ENCODE measurements at regions not wholly inside any gene's neighbourhood (a gene's known extent, or its start where the extent isn't known, plus 50 kb on each side); places are given as distances from the start of the nearest gene placed in this dataset.
"Not testable (repeated sequence)": the region's sequence is repeated elsewhere in the genome, so short reads cannot be mapped to it uniquely, and the experiment has no call there.

DNA sequence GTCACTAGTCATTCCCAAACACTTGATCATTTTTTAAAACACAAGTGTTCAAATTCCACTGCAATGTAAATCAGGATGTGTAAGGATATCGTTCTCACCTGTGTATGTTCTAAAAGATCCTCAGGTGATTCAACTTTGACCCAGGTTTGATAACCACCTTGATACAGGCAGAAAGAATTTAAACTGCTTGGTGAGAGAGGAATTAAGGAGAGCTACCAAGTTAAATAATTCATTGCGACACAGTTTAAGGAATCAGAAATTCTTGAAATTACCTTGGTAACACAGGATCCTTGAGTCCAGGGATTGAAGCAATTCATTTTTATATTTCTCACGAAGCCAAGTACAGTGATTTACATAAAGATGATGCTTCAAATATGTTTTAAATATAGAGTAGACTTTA is 80.7 kb upstream of the EHBP1 start:
- H3K36me3 ChIP-seq (ENCODE audit: control insufficient read depth in 2 of 2, extremely low read depth in 1 of 2, insufficient read depth in 2 of 2, low read length in 2 of 2), result no peaks in the 10 kb centered on the region
- ChIA-PET POLR2A (no interaction called here), CTCF (no interaction called here)
- no peak overlapping the region for H3K4me2 ChIP-seq (ENCODE audit: insufficient read depth, low read length)
- H3K27me3 ChIP-seq (ENCODE audit: control insufficient read depth in 2 of 2, insufficient read depth in 2 of 2, low read length in 2 of 2), result no peaks in the 10 kb centered on the region
- intact Hi-C loops (cut with micrococcal nuclease) (no loop called here), dilution Hi-C loops (cut with MboI; ENCODE audit: extremely low pct_ligation_motif_present, low sequenced_read_pairs) (no loop called here)
- BruUV-seq (replicated peaks), result no TSS peak
- no peak for FAIRE-seq
- no peak overlapping the region for H3K9ac ChIP-seq (replicated peaks; ENCODE audit: extremely low read depth, insufficient read depth, low read length)
- TF ChIP-seq JUN (IDR thresholded peaks at IDR 0.05; ENCODE audit: borderline replicate concordance, insufficient read depth, insufficient read length, low read depth) (no peak), POLR2A (IDR thresholded peaks at IDR 0.05; ENCODE audit: low read depth, low read length) (no peak), EZH2 (IDR thresholded peaks at IDR 0.05; ENCODE audit: borderline replicate concordance, low read depth, low read length, severe bottlenecking) (no peak), FOS (IDR thresholded peaks at IDR 0.05; ENCODE audit: borderline replicate concordance, insufficient read depth, low read length) (no peak), POLR2AphosphoS5 (IDR thresholded peaks at IDR 0.05; ENCODE audit: insufficient read depth, low read depth, low read length) (no peak), MYC (IDR thresholded peaks at IDR 0.05; ENCODE audit: low read depth, low read length) (no peak), GATA2 (IDR thresholded peaks at IDR 0.05; ENCODE audit: insufficient read depth, insufficient read length, low read depth, low read length) (no peak)
- TF ChIP-seq, protein P1, sequence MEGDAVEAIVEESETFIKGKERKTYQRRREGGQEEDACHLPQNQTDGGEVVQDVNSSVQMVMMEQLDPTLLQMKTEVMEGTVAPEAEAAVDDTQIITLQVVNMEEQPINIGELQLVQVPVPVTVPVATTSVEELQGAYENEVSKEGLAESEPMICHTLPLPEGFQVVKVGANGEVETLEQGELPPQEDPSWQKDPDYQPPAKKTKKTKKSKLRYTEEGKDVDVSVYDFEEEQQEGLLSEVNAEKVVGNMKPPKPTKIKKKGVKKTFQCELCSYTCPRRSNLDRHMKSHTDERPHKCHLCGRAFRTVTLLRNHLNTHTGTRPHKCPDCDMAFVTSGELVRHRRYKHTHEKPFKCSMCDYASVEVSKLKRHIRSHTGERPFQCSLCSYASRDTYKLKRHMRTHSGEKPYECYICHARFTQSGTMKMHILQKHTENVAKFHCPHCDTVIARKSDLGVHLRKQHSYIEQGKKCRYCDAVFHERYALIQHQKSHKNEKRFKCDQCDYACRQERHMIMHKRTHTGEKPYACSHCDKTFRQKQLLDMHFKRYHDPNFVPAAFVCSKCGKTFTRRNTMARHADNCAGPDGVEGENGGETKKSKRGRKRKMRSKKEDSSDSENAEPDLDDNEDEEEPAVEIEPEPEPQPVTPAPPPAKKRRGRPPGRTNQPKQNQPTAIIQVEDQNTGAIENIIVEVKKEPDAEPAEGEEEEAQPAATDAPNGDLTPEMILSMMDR (IDR thresholded peaks at IDR 0.05; ENCODE audit: extremely low read depth in 1 of 2, insufficient read depth in 1 of 2, low read depth in 1 of 2, low read length in 2 of 2), result no peak
- TF ChIP-seq, protein P2, sequence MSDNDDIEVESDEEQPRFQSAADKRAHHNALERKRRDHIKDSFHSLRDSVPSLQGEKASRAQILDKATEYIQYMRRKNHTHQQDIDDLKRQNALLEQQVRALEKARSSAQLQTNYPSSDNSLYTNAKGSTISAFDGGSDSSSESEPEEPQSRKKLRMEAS (IDR thresholded peaks at IDR 0.05; ENCODE audit: insufficient read depth, insufficient read length), result no peak
- H3K4me3 ChIP-seq (replicated peaks in 1 of 3; ENCODE audit: insufficient read depth in 1 of 3, low read depth in 1 of 3, low read length in 3 of 3), result no peak overlapping the region
- H3K4me1 ChIP-seq (ENCODE audit: control insufficient read depth, extremely low read depth, insufficient read depth, low read length), result no peaks in the 10 kb centered on the region
- H2AFZ ChIP-seq (ENCODE audit: low read depth, low read length), result no peak overlapping the region
- no peaks in the 10 kb centered on the region for H4K20me1 ChIP-seq (replicated peaks; ENCODE audit: control insufficient read depth, extremely low read depth, insufficient read depth, low read length)
- H3K9me1 ChIP-seq (replicated peaks; ENCODE audit: control insufficient read depth, extremely low read depth, insufficient read depth, low read length), result no peaks in the 10 kb centered on the region
- H3K9me3 ChIP-seq (replicated peaks; ENCODE audit: control insufficient read depth, insufficient read depth, low read length), result no peaks in the 10 kb centered on the region
- no peaks in the 10 kb centered on the region for H3K79me2 ChIP-seq (ENCODE audit: control insufficient read depth, insufficient read depth, low read length)
- no peak for DNase-seq (ENCODE audit: low read depth, low spot score)
- no peak overlapping the region for H3K27ac ChIP-seq (ENCODE audit: insufficient read depth, low read depth, low read length)

DNA sequence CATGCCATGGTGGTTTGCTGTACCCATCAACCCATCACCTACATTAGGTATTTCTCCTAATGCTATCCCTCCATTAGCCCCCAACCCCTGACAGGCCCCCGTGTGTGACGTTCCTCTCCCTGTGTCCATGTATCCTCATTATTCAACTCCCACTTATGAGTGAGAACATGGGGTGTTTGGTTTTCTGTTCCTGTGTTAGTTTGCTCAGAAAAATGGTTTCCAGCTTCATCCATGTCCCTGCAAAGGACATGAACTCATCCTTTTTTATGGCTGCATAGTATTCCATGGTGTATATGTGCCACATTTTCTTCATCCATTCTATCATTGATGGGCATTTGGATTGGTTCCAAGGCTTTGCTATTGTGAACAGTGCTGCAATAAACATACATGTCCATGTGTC is 89.0 kb upstream of the EHBP1 start:
- H3K9ac ChIP-seq (replicated peaks; ENCODE audit: extremely low read depth, insufficient read depth, low read length); FAIRE-seq; H3K4me2 ChIP-seq (ENCODE audit: insufficient read depth, low read length); POLR2A ChIA-PET; H3K9me1 ChIP-seq (replicated peaks; ENCODE audit: control insufficient read depth, extremely low read depth, insufficient read depth, low read length); H3K4me3 ChIP-seq (replicated peaks in 1 of 3; ENCODE audit: insufficient read depth in 1 of 3, low read depth in 1 of 3, low read length in 3 of 3); H2AFZ ChIP-seq (ENCODE audit: low read depth, low read length); CTCF ChIA-PET; DNase-seq (ENCODE audit: low read depth, low spot score); dilution Hi-C loops (cut with MboI; ENCODE audit: extremely low pct_ligation_motif_present, low sequenced_read_pairs); H3K27ac ChIP-seq (ENCODE audit: insufficient read depth, low read depth, low read length); BruUV-seq (replicated peaks); H3K4me1 ChIP-seq (ENCODE audit: control insufficient read depth, extremely low read depth, insufficient read depth, low read length); H3K27me3 ChIP-seq (ENCODE audit: control insufficient read depth in 2 of 2, insufficient read depth in 2 of 2, low read length in 2 of 2); H4K20me1 ChIP-seq (replicated peaks; ENCODE audit: control insufficient read depth, extremely low read depth, insufficient read depth, low read length); H3K79me2 ChIP-seq (ENCODE audit: control insufficient read depth, insufficient read depth, low read length); intact Hi-C loops (cut with micrococcal nuclease); H3K9me3 ChIP-seq (replicated peaks; ENCODE audit: control insufficient read depth, insufficient read depth, low read length); H3K36me3 ChIP-seq (ENCODE audit: control insufficient read depth in 2 of 2, extremely low read depth in 1 of 2, insufficient read depth in 2 of 2, low read length in 2 of 2): not testable (repeated sequence)
